Dendritic cell treated with granulocyte-macrophage colony-stimulating factor and Interleukin-4, amounts not matched to agents 40 ng/mL and 50 ng/mL, for 4 days (primary cell): ENCODE measurements at regions not wholly inside any gene's neighbourhood (a gene's known extent, or its start where the extent isn't known, plus 50 kb on each side); places are given as distances from the start of the nearest gene placed in this dataset.
"Not testable (repeated sequence)": the region's sequence is repeated elsewhere in the genome, so short reads cannot be mapped to it uniquely, and the experiment has no call there.

Experiments
- H3K27ac Mint-ChIP-seq: one replicate; pipeline ENCODE4 v1.8.0; 2022; ENCODE audit warnings: mild to moderate bottlenecking, mixed read lengths
- H3K27me3 Mint-ChIP-seq: one replicate; pipeline ENCODE4 v1.8.0; 2022; ENCODE audit warnings: mild to moderate bottlenecking, mixed read lengths
- H3K36me3 Mint-ChIP-seq: one replicate; pipeline ENCODE4 v1.8.0; 2022; ENCODE audit warnings: low read depth, mixed read lengths
- H3K4me1 Mint-ChIP-seq: one replicate; pipeline ENCODE4 v1.8.0; 2022; ENCODE audit warnings: low read depth, mixed read lengths
- H3K4me3 Mint-ChIP-seq: one replicate; pipeline ENCODE4 v1.8.0; 2022; ENCODE audit warnings: mild to moderate bottlenecking, moderate library complexity, mixed read lengths
- H3K9me3 Mint-ChIP-seq: one replicate; pipeline ENCODE4 v1.8.0; 2022; ENCODE audit warnings: mixed read lengths
- intact Hi-C: fragments of 100-400 bp; cut with micrococcal nuclease; formaldehyde crosslinking; loops from one replicate; pipeline ENCODE4 v1.15.0; 2022

GRCh38 chr12:74644681-74645080, 107.0 kb downstream of the ATXN7L3B start:
- Mint-ChIP-seq H3K27ac (no peak overlapping the region), H3K36me3 (no peaks in the 10 kb centered on the region), H3K4me3 (no peak overlapping the region), H3K9me3 (no peaks in the 10 kb centered on the region), H3K27me3 (no peaks in the 10 kb centered on the region), H3K4me1 (no peaks in the 10 kb centered on the region)
- intact Hi-C loops, result no loop called here

- no peak overlapping the region for H3K4me3 Mint-ChIP-seq
- no peaks in the 10 kb centered on the region for H3K27me3 Mint-ChIP-seq
- no peak overlapping the region for H3K27ac Mint-ChIP-seq
- H3K36me3 Mint-ChIP-seq, result no peaks in the 10 kb centered on the region
- intact Hi-C loops, result no loop called here
- no peaks in the 10 kb centered on the region for H3K9me3 Mint-ChIP-seq
- no peaks in the 10 kb centered on the region for H3K4me1 Mint-ChIP-seq
Measured at GRCh38 chr12:74646831-74647230, 109.2 kb downstream of the ATXN7L3B start.

DNA sequence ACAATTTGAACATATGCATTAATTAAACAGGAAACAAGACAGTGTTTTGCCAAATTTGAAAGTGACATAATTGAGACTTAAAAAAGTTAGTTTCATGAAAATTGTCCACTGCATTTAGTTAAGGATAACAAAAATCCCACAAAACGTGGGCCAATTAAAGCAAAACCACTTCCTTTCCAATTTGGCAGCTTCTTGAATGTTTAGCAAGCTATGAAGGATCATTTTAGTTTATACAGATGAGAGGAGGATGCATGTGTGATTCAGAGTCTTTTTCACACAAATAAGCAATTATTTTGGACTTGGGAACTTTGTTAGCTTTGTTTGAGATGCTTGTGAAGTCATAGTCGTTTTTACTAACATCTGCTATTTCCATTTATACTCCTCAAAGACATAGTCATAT, 109.6 kb downstream of the ATXN7L3B start:
- no peaks in the 10 kb centered on the region for H3K27me3 Mint-ChIP-seq
- intact Hi-C loops, result no loop called here

DNA sequence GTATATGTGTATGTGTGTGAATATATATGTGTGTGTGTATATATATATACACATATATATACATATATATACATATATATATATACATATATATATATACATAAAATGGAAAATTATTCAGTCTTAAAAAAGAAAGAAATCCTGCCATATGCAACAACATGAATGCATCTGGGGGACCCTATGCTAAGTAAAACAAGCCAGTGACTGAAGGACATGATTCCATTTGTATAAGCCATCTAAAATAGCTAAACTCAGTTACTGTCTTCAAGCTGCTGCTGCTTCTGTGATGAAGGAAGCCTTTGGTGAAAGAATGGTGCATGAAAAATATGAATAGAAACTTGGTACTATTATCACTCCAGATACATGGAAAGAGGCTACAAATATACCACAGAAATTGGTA, 118.6 kb downstream of the ATXN7L3B start:
- peaks cover 5% of the 10 kb centered on the region for H3K9me3 Mint-ChIP-seq
- no peak overlapping the region for H3K27ac Mint-ChIP-seq
- no peaks in the 10 kb centered on the region for H3K36me3 Mint-ChIP-seq
- no peaks in the 10 kb centered on the region for H3K4me1 Mint-ChIP-seq
- no peak overlapping the region for H3K4me3 Mint-ChIP-seq
- intact Hi-C loops, result no loop called here
- no peaks in the 10 kb centered on the region for H3K27me3 Mint-ChIP-seq

More for the DNA sequence above, 109.6 kb downstream of the ATXN7L3B start:
- Mint-ChIP-seq H3K36me3 (no peaks in the 10 kb centered on the region), H3K4me3 (no peak overlapping the region), H3K27ac (no peak overlapping the region), H3K9me3 (no peaks in the 10 kb centered on the region), H3K4me1 (no peaks in the 10 kb centered on the region)

- H3K27ac Mint-ChIP-seq, result no peak overlapping the region
Measured at GRCh38 chr12:74660442-74660841, 122.8 kb downstream of the ATXN7L3B start.

DNA sequence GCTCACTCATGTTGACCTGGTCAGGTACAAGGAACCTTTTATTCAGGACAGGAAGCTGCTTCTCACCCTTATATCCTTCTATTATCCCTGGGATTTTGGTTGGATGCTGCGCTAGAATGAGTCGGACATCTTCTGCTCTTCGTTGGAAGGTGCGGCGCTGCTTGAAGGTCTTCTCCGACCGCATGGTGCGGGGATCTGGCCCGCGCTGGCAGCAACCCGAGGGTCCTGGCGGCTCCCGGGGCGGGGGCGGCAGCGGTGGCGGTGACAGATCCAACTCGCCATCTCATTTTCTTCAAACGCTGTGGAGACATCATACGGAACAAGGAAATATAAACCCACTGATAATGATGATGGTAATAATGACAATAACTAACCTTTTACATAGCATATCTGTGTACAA, 126.3 kb downstream of the ATXN7L3B start:
- no peaks in the 10 kb centered on the region for H3K36me3 Mint-ChIP-seq
- no peak overlapping the region for H3K27ac Mint-ChIP-seq
- H3K27me3 Mint-ChIP-seq, result no peaks in the 10 kb centered on the region
- intact Hi-C loops, result no loop called here
- no peaks in the 10 kb centered on the region for H3K9me3 Mint-ChIP-seq
- H3K4me3 Mint-ChIP-seq, result no peak overlapping the region
- no peaks in the 10 kb centered on the region for H3K4me1 Mint-ChIP-seq

More at GRCh38 chr12:74660442-74660841, 122.8 kb downstream of the ATXN7L3B start:
- H3K9me3 Mint-ChIP-seq, result no peaks in the 10 kb centered on the region
- intact Hi-C loops, result no loop called here
- H3K4me3 Mint-ChIP-seq, result no peak overlapping the region
- H3K36me3 Mint-ChIP-seq, result no peaks in the 10 kb centered on the region
- no peaks in the 10 kb centered on the region for H3K27me3 Mint-ChIP-seq
- no peaks in the 10 kb centered on the region for H3K4me1 Mint-ChIP-seq

GRCh38 chr12:74665690-74666089, 128.1 kb downstream of the ATXN7L3B start:
- no peak overlapping the region for H3K4me3 Mint-ChIP-seq
- no peaks in the 10 kb centered on the region for H3K4me1 Mint-ChIP-seq
- no peaks in the 10 kb centered on the region for H3K9me3 Mint-ChIP-seq
- intact Hi-C loops, result no loop called here
- no peaks in the 10 kb centered on the region for H3K27me3 Mint-ChIP-seq
- no peak overlapping the region for H3K27ac Mint-ChIP-seq
- no peaks in the 10 kb centered on the region for H3K36me3 Mint-ChIP-seq

DNA sequence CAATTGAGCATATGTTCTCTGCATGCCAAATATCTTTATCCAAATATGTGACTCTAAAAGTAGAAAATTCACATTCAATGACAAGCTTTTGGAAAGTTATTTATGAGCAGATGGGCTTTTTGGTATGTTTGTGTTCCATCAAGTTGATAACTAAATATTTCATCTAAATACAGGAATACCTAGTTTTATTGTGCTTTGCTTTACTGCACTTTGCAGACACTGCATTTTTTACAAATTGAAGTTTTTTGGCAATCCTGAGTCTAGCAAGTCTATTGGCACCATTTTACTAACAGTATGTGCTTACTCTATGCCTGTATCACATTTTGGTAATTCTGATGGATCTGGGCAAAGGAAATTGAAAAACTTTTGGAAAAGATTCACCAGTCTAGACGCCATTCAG, 133.8 kb downstream of the ATXN7L3B start:
- intact Hi-C loops, result no loop called here
- no peaks in the 10 kb centered on the region for H3K9me3 Mint-ChIP-seq

DNA sequence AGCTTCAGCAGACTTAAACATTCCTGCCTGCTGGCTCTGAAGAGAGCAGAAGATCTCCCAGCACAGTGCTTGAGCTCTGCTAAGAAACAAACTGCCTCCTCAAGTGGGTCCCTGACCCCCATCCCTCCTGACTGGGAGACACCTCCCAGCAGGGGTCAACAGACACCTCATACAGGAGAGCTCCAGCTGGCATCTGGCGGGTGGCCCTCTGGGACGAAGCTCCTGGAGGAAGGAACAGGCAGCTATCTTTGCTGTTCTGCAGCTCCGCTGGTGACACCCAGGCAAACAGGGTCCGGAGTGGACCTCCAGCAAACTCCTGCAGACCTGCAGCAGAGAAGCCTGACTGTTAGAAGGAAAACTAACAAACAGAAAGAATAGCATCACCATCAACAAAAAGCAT, 139.3 kb downstream of the ATXN7L3B start:
- H3K36me3 Mint-ChIP-seq, H3K4me1 Mint-ChIP-seq, H3K4me3 Mint-ChIP-seq, H3K27me3 Mint-ChIP-seq, intact Hi-C loops, H3K27ac Mint-ChIP-seq: not testable (repeated sequence)
- H3K9me3 Mint-ChIP-seq, result peaks cover 11% of the 10 kb centered on the region

More for the DNA sequence above, 133.8 kb downstream of the ATXN7L3B start:
- no peaks in the 10 kb centered on the region for H3K27me3 Mint-ChIP-seq
- H3K4me3 Mint-ChIP-seq, result no peak overlapping the region
- H3K27ac Mint-ChIP-seq, result no peak overlapping the region
- no peaks in the 10 kb centered on the region for H3K4me1 Mint-ChIP-seq
- no peaks in the 10 kb centered on the region for H3K36me3 Mint-ChIP-seq

DNA sequence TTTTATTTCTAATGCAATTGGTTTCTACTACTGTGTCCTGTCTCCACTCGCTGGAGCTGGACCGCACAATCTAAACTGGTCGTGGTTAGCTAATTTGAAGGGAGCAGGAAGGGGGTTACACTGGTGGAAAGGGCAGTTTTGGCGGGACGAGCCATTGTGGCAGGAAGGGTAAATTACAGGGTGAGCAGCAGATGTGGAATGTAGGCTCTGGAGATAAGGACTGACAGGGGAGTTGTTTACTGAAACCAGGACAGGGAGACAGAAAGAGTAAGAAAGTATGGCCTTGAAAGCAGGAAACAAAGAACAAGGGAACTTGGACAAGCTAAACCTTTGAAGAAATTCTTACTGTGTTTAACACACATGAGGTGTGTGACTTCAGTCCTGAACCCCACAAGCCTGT, 147.8 kb downstream of the ATXN7L3B start:
- no peak overlapping the region for H3K4me3 Mint-ChIP-seq
- no peak overlapping the region for H3K27ac Mint-ChIP-seq
- H3K4me1 Mint-ChIP-seq, result no peaks in the 10 kb centered on the region
- intact Hi-C loops, result no loop called here
- no peaks in the 10 kb centered on the region for H3K9me3 Mint-ChIP-seq
- H3K27me3 Mint-ChIP-seq, result no peaks in the 10 kb centered on the region
- no peaks in the 10 kb centered on the region for H3K36me3 Mint-ChIP-seq

- H3K27me3 Mint-ChIP-seq, result no peaks in the 10 kb centered on the region
- no peak overlapping the region for H3K4me3 Mint-ChIP-seq
- no peaks in the 10 kb centered on the region for H3K4me1 Mint-ChIP-seq
- intact Hi-C loops, result no loop called here
- H3K36me3 Mint-ChIP-seq, result no peaks in the 10 kb centered on the region
- H3K27ac Mint-ChIP-seq, result no peak overlapping the region
- H3K9me3 Mint-ChIP-seq, result no peaks in the 10 kb centered on the region
Measured at GRCh38 chr12:74689071-74689655, 151.5 kb downstream of the ATXN7L3B start.

- Mint-ChIP-seq H3K27me3 (no peaks in the 10 kb centered on the region), H3K27ac (no peak overlapping the region)
- intact Hi-C loops, result no loop called here
Measured at GRCh38 chr12:74689929-74690328, 152.3 kb downstream of the ATXN7L3B start.

DNA sequence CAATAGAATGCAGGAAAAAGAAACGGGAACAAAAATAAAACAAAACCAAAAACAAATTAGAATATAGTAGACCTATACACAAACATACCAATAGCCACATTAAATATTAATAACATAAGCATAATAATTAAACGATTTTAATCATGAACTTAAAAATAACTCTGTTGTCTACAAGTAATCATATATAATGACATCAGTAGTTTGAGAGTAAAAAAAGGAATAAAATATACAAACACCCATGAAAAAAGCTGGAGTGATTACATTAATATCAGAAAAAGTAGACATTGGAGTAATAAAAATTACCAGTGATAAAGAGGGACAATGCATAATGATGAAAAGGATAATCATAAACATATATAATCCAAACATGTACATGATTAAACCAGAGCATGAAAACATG, 181.8 kb downstream of the ATXN7L3B start:
- intact Hi-C loops, result no loop called here
- Mint-ChIP-seq H3K4me1 (no peaks in the 10 kb centered on the region), H3K9me3 (no peaks in the 10 kb centered on the region), H3K4me3 (no peak overlapping the region), H3K27ac (no peak overlapping the region), H3K27me3 (no peaks in the 10 kb centered on the region), H3K36me3 (no peaks in the 10 kb centered on the region)

More at GRCh38 chr12:74689929-74690328, 152.3 kb downstream of the ATXN7L3B start:
- Mint-ChIP-seq H3K36me3 (no peaks in the 10 kb centered on the region), H3K9me3 (no peaks in the 10 kb centered on the region), H3K4me3 (no peak overlapping the region), H3K4me1 (no peaks in the 10 kb centered on the region)

DNA sequence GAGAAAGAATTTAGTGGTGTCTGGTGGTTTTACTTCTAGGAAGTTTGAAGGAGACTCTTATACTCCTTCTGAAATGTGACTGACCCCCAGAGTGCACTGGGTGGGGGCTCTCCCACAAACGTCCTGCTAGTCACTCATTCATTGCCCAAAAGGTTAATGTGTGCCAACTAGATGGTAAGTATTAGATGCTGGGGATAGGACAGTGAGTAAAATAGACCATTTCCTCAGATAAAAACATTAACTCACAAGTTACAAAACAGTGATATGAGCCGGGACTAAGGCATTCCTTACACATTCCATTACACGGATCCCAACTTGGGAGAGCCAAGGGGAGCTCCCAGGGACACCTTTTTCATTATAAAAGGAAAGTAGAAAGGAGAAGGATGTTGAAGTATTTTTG, 185.1 kb downstream of the ATXN7L3B start:
- intact Hi-C loops, result no loop called here
- no peak overlapping the region for H3K4me3 Mint-ChIP-seq
- no peaks in the 10 kb centered on the region for H3K27me3 Mint-ChIP-seq
- no peak overlapping the region for H3K27ac Mint-ChIP-seq
- no peaks in the 10 kb centered on the region for H3K9me3 Mint-ChIP-seq
- H3K36me3 Mint-ChIP-seq, result no peaks in the 10 kb centered on the region
- H3K4me1 Mint-ChIP-seq, result no peaks in the 10 kb centered on the region

DNA sequence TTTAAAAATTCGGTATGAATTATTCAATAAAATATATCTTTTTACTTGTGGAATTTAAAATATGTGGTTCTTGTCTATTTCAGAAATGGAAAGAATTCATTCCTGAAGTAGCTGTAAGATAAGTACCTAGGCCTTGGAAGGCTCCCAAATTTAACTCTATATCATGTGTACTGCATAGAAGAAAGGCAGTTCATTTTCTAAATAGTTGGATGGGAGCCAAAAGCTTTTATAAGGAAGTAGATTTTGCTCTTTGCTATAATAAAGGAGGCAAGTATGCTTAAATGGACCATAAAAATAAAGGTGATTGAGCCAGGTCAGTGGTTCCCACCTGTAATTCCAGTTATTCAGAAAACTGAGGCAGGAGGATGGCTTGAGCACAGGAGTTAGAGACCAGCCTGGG, 187.5 kb downstream of the ATXN7L3B start:
- no peaks in the 10 kb centered on the region for H3K9me3 Mint-ChIP-seq
- H3K27me3 Mint-ChIP-seq, result no peaks in the 10 kb centered on the region
- no peak overlapping the region for H3K4me3 Mint-ChIP-seq
- H3K4me1 Mint-ChIP-seq, result no peaks in the 10 kb centered on the region
- no peak overlapping the region for H3K27ac Mint-ChIP-seq
- intact Hi-C loops, result no loop called here
- H3K36me3 Mint-ChIP-seq, result no peaks in the 10 kb centered on the region
